Endometrial microvascular endothelial cells (primary cell): ENCODE measurements at regions not wholly inside any gene's neighbourhood (a gene's known extent, or its start where the extent isn't known, plus 50 kb on each side); places are given as distances from the start of the nearest gene placed in this dataset.

Source experiments
- in situ Hi-C: cut with HindIII; loops from 2 replicates; pipeline ENCODE4 v1.10.0; 2017; ENCODE audit warnings: low sequenced_read_pairs, low pct_unique_long_range_greater_than_20kb; ENCODE audit errors: inconsistent ontology term

DNA sequence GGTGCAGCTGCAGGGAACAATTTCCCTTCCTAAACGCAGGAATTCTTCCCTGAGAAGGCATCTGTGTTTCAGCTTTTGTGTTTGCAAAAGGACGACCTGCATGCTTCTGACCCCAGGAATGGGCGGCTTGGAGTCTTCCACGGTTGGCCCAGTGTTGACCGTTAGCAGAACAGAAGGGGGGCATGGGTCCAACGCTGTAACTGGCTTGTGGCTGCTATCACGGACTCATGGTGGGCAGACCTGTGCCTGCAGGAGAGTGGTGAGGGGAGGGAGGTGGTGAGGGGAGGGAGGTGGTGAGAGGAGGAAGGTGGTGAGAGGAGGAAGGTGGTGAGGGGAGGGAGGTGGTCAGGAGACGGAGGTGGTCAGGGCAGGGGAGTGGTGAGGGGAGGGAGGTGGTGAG, 388.6 kb upstream of the IRX4 start:
- in situ Hi-C loops = no loop called here

DNA sequence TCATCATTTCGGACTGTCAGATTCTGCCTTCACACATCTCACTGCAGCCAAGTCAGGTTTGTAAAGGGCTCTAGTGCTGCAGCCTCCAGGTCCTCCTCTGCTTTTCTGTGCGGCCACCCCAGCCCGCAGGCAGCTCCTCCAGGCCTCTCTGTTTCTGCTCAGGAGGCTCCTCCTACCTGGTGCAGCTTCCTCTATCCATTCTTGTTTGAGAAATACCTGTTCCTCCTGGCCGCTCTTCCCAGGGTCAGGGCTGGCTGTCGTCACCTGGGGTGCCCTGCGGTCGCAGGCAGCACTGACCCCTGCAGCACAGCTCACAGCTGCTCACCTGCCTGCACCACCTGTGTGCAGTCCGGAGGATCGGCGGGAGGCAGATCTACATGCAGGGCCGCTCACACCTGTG, 387.7 kb upstream of the IRX4 start:
- in situ Hi-C loops = no loop called here

DNA sequence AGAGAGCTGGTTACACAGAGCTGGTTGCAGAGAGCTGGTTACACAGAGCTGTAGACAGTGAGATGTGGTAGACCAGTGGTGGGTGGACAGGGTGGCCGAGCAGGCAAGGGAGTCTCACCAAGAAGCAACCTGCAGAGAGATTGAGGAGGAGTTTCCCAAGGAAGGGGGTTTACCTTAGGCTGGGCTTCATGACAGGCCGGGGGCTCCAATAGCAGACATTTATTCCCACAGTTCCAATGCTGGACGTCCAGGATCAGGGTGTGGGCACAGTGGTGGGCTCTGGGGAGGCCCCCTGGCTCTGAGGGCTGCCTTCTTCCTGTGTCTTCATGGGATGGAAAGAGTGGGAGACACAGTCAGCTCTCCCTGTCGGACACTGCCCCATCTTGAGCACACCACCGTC, 386.9 kb upstream of the IRX4 start:
- in situ Hi-C loops = no loop called here

DNA sequence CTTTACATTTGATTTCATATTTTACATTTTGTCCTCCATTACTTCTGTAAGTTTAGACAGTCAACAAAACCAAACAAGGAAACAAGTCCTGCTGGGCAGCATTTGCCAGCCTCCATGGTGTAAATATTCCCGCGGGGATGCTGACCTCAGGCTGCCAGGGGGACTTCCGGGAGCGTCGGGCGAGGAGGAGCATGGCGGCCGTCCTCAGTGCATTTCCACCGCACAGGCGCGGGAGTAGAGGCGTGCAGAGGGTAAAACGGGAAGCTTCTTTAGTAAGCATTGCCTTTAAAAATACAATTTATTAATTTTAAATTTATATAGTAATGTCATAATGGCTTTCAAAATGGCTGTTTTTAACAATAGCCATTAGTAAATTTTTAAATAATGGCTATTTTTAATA, 385.3 kb upstream of the IRX4 start:
- in situ Hi-C loops = no loop called here

DNA sequence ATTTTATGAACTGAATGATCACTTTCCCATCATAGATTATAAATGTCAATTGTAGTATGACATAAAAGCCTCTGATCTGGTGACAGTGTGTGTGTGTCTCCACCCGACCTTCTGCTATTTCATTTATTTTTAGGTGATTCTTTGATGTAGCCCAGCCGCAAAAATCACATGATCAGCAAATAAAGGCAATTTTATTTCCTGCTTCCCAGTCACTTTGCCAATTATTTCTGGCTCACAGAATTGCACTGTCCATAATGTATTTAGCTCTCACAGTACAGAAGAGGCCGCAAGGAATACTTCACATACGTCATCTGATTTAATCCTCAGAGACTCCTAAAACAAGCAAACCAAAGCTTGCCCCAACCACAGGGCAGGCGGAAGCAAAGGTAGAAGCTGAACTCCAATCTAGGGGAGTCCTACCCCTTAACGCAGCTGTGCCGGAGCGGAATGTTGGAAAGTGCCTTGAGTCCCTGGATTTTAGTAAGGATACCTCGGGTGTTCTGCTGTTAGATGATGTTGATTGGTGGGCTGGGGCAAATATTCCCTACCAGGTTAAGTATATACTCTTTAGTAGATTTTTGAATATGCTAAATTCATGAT, 384.0 kb upstream of the IRX4 start:
- in situ Hi-C loops = no loop called here

DNA sequence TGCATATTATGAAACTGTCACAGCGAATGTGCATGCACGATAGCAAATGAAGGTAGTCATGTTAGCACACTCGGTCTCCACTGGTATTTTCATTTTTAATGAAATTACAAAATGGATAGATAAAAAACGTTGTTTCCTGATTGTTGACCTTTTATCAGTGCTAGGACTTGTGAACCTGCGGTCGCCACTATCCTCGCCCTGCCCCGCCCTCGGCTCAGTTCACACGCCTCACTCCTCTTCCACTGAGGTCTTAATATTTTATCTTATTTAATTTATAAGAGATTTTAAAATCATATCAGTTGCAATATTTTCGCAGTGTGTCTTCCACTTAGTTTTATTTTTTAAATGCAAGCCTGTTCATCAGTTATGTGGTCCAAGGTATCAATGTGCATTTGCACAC, 382.6 kb upstream of the IRX4 start:
- in situ Hi-C loops = no loop called here

DNA sequence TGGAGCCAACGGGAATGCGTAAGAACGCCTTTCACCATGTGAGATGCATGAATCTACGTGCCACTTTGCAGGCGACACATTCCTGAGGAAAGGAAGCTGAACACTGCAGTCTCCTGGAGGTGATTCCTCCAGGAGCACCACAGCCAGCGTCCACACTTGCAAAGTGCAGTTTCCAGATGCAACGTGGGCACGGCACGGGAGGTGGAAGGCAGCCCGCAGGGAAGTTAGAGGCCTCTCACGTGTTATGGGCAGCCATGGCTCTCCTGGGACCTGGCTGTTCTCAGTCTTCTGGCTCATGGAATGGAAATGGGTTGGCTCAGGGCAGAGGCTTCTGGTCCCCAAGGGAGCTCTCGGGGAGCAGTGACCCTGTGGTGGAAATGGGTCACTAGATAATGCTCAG, 381.0 kb upstream of the IRX4 start:
- in situ Hi-C loops = no loop called here

DNA sequence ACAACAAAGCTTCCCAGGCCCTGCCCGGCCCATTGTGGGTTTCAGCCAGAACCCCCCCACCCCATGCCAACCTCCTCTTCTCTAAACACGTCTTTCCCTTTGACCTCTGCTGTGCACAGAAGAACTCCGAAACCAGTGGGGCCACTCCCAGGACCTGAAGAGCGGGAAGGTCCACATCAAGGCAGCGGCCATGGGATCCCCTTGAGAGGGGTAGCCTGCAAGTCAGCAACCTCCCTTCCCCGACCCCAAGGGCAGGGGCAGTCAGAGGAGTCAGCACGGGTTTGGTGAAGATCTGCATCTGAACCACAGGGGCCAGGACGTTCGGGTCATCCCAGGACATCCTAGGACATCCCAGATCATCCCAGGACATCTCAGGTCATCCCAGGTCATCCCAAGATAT, 379.9 kb upstream of the IRX4 start:
- in situ Hi-C loops = no loop called here

DNA sequence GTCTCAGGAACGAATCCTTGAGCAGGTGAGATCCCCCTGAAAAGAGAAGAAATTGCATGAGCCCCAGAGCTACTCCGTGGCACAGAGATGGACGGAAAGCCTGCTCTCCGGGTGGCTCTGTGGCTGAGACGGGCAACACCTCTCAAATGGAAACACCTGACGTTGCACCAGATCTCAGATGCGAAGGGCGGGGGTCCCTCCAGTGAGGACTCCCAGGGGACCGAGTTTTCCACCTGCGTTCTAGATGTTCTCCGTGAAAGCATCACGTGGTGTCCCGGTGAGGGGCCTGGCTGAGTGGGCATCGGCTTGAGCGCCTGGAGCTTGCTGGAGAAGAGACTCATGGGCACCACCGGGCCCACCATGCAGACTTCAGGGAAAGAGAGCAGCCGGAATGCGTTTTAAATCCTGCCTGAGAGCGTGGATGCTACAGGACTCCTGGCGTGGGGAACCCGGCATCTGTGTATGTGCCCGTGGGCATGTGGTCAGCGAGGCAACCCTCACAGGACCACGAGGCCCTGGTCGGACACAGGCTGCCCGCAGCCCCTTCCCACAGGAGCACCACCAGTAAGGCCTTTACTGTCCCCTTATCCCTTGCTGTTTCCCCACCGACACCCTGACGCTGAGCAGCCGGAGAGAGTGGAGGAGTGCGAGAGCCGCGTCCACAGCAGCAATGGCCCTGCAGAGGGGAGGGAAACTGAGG, 378.4 kb upstream of the IRX4 start:
- in situ Hi-C loops = no loop called here

DNA sequence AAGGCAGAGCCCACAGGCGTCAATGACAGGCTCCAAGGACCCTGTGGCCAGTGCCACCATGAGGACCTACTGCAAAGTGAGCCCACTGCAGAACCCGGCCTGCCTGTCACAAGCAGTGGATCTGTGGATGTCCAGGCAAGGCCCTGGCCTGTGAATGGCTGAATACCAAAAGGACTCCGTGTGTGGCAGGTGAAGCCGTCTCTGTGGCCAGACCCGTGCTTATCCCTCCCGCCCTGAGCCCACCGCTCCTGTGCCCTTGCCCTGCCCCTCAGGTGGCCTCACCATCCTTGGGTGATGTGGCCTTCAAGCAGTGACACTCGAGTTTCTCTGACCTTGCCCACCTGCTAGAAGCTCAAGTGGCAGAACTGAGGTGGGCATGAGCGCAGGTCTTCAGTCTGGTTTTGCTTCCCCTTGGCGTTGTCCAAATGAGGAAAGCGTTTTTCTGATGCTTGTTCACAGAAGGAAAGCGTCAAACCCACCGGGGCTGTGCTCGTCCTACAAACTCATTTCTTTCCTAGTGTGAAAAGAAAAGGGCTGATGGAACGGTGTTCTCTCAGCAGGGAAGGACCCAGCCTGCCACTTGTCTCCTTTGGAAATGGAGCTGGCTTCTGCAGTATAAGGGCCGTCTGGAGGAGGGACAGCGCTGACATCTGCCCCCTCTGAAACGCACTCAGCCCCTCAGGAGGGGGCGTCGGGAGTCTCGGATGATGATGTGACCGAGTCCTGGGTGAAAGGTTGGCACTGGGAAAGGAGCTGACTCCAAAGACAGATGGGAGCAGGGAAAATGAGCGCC, 377.7 kb upstream of the IRX4 start:
- in situ Hi-C loops = no loop called here

DNA sequence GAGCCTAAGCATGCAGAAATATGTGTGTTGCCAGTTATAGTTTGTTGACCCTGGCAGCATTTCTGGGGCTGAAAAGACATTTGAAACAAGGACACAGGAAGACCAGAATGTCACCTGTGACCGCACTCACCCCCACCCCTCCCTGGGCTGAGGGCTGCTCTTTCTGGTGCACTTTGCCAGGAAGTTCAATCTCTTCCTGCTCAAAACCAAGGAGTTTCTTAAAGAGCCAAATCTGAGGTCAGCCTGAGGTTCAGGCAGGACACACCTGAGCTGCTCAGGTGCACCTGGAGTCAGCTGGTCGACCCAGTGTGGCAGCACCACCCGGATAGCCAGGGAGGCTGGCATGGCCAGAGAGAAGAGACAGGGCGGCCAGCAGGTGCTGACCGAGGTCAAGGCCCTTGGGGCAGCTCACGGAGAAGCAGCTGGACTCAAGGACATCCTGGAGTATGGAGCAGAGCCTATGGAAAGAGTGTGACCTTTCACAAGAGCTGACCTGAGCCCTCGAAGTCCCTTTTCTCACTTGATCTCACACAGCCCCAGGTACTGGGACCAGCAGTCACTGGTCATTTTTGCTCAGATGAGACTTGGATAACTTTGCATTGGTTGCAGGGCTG, 376.9 kb upstream of the IRX4 start:
- in situ Hi-C loops = no loop called here

DNA sequence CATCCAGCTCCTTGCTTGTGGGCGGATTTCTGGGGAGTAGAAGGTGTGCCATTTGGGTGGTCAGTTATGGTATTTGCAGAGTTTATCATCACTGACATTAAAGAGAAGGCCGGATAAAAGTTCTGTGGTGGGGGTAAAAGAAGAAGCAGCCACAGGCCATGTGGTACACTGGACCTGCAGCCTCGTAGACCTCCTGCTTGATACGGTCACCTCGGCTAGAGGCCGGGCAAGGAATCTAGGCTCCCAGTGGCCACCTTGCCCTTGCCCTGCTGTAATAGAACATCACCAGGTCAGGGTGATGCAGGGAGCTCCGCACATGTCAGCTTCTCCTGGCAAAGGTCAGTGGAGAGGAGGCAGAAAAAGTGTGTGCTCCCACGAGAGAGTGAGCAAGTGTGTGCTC, 376.1 kb upstream of the IRX4 start:
- in situ Hi-C loops = no loop called here

DNA sequence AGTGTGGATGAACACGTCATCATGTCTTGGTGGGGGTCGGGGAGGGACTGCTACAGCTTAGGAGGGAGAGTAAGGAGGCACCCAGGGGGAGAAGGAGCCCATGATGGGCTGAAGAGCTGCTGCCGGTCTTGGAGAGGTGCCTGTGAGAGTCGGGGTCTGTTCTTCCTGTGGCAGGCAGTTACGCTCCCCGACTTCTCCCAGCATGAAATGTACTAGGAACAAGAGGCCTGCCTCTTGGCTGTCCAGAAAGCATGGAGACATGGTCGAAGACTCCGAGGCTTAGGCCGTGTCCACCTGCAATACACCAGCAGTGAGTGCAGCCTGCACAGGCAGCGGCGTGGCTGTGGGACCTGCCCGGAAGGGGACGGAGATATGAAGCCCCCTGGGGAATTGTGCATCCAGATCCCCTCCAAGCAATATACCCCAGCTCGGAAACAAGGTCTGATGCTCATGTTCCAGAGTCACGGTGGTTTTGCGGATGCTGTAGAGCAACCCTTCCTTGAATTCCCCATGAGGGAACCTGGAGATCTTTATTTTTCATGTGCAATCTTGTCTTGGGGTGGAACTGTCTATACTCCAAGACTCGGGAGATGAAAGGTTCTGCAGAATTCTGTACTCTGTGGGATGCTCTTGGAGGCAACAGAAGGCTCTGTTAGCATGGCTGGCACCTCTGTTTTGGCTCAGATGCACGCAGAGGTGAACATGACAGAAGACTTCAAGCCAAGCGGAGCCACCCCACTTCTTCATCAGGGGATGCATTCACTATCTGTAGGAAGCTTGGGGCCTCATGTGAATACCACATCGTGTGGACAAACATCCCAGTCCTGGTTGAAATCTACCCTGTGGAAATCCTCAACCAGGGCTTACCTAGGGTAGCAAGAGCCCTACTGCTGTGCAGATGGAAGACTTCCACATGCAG, 374.9 kb upstream of the IRX4 start:
- in situ Hi-C loops = no loop called here

DNA sequence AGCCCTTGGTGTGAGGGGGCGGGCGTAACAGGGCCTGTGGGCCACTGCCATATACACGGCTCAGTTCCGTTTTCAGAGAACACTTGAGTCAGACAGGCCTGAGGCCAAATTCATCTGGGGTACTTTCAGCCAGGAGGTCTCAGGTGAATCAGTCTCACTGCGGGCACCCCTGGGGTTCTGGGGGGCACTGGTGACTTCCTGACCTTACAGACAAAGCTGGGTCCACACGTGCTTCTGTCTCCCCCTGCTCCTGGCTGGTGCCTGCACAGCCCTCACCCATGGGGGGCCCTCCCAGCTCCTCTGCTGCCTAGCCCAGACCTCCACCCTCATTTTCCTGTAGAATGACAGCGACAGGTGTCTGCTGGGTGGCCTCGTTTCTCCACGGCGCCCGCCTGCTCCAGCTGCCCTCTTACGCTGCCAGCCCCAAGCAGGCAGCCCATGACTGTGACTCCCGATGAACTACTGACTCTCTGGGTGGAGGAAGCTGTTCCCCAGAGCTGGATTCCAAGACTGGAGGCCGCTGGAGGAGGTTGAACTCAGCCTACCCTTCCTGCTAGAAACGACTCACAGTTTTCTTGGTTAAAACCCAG, 374.1 kb upstream of the IRX4 start:
- in situ Hi-C loops = no loop called here

DNA sequence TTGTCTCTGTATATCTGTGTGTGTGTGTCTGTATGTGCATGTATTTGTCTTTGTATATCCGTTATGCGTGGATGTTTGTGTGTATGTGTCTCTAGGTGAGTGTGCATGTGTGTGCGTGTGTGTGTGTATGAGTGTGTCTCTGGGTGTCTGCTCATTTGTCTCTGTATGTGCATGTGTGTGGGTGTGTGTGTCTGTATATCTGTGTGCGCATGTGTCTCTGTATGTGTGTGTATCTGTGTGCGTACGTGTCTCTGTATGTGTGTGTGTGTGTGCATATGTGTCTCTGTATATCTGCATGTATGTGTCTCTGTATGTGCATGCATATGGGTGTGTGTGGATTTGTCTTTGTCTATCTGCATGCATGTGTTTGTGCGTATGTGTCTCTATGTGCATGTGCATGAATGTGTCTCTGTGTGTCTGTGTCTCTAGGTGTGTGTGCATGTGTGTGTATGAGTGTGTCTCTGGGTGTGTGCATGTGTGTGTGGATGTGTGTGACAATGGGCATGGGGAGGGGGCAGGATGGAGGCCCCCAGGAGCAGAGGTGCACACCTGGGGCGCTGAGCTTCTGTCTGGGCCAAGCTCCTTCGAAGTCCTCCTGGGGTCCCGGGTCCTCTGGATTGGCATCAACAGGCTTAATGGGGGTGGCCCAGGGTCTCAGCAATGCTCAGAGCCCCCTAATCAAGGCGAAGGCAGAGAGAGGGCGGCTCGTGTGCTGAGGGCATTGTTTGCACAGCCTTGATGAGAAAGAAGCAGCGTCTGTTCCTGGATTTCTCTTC, 373.4 kb upstream of the IRX4 start:
- in situ Hi-C loops = no loop called here

DNA sequence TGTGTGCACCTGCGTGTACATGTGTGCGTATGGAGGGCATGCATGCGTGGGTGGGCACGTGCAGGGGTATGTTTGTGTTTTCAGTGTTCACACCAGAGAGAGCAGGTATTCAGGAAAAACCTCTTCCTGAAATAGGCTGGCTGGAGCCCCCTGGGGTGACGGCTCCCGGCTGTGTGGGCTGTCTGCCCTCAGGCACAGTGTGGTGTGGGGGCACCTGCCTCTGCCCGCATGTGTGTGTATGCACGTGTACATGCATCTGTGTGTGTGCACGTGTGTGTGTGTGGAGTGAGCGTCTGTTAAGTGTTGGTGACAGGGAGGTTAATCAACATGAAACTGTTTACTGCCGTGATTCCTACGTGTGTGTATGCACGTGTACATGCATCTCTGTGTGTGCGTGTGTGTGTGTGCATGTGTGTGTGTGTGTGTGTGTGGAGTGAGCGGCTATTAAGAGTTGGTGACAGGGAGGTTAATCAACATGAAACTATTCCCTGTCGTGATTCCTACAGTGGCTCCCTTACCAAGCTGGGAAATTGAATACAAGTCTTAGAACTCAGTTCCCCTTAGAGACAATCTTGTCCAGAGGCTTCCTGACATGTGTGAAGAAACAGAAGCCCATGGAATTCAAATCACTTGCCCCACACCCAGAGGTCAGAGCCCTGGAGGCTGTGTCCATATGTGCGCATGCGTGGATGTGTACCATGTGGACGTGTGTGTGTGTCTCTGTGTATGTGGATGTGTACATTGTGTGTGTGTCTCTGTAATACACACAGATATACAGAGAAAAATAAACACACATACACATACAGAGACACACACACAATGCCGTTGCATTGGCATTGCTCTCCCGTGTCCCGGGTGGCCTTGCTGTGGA, 372.4 kb upstream of the IRX4 start:
- in situ Hi-C loops = no loop called here

DNA sequence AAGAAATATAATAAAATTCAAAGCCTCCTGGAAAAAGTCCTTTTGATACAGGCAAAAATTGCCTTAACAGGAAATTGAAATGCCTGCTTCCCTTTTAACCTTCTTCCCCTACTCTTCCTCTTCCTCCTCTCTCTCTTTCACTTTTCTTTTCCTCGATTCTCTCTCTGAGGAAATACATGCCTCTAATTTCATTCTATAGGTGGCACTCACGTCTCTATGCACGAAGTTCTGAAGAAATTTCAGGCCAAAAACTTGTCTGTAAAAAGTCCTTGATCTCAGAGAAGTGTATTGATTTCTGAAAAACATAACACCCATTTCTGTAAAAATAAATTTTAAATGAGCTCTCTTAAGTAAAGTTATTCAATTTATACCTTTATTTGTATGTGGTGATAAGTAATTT, 371.7 kb upstream of the IRX4 start:
- in situ Hi-C loops = no loop called here
